Pancreas (tissue), 10 donors: ENCODE measurements at regions not wholly inside any gene's neighbourhood (a gene's known extent, or its start where the extent isn't known, plus 50 kb on each side); places are given as distances from the start of the nearest gene placed in this dataset.

ENCODE experiments used
- ATAC-seq, 4 donors: fragments of 200-7000 bp; cut with Tn5 transposase; one replicate each; pipeline versions ENCODE4 v1.8.0 to v1.9.1; 2020; ENCODE audit warnings: mild to moderate bottlenecking in 4 of 4, moderate library complexity in 4 of 4
- DNase-seq, 6 donors: peaks; one replicate each; pipeline ENCODE4 v3.0.0-alpha.2; 2020
- FAIRE-seq: peaks from 2 replicates; lab custom pipeline; 2012; peaks lifted over from hg19 to GRCh38; lab: Jason Lieb, UNC
- H3K27ac ChIP-seq, 4 donors: fragments of 200-600 bp; sonication (generic); 1 replicate in 3 of 4; 2 replicates in 1 of 4; pipeline versions ENCODE4 v1.5.0 to v1.8.0; 2020
- H3K27me3 ChIP-seq, 4 donors: fragments of 200-600 bp; one replicate each; pipeline ENCODE4 v1.8.0; 2021
- H3K36me3 ChIP-seq, 3 donors: fragments of 200-600 bp; sonication (generic) in 1 of 3; one replicate each; pipeline versions ENCODE4 v1.5.0 to v1.8.0; 2020 to 2021
- H3K4me1 ChIP-seq, 3 donors: fragments of 200-600 bp; one replicate each; pipeline ENCODE4 v1.8.0; 2021
- H3K4me3 ChIP-seq, 4 donors: fragments of 200-600 bp; sonication (generic) in 2 of 4; one replicate each; pipeline versions ENCODE4 v1.5.0 to v1.8.0; 2020 to 2021
- H3K9me3 ChIP-seq, 4 donors: fragments of 200-600 bp; one replicate each; pipeline ENCODE4 v1.8.0; 2021
- WGBS, 2 donors: extraction: QIAGEN DNeasy Blood & Tissue Kit; methylation state at CpG; one replicate each; pipeline ENCODE4 v1.1.7; 2013; 5-methylcytosine and 5-hydroxymethylcytosine counted together
- intact Hi-C, 3 donors: fragments of 100-400 bp; cut with DNase I; formaldehyde crosslinking; loops; one replicate each; pipeline versions ENCODE4 v1.11.1 to v1.14.2; 2022
- TF ChIP-seq, protein P1 (sequence below), 4 donors: fragments of 200-600 bp; sonication (generic) in 3 of 4; IDR thresholded peaks; one replicate each; pipeline versions ENCODE4 v1.5.0 to v1.8.0; 2021; ENCODE audit warnings: antibody characterized with exemption in 4 of 4
- donor health status: healthy with polysubstance abuse.
- donor health status: DM: no; HTN: no; CAD: no; lungs with moderate emphysema.
- donor health status: DM: no; HTN: no; CAD: no.
- donor health status: control.
- donor health status: control.
- donor health status: Bipolar disorder and iron deficiency.
- donor health status: DM: yes; HTN: yes; CAD: no.
- donor health status: DM: no; HTN: no; CAD: no.
- donor health status: DM: no; HTN: no; CAD: no.
- donor health status: DM: yes; HTN: yes; CAD: no.

DNA sequence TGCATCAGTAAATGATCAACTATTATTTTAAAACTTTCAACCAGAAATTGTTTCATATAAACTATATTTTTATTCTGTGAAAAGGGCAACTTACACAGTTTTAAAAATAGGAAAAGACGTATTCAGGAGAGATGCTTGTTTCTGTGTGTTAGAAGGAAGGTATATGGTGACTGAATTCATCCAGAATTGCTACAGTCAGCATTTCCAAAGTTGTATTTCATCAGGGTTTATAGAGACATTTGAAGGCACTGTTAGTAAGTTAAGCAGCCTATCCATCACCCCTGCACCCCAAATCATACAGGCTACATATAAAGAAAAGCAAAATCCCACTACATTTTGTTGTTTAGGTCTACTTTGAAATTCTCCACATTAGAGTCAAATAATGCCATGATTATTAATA is 716.0 kb downstream of the KCTD16 start:
- no peaks in the 10 kb centered on the region for H3K4me1 ChIP-seq
- intact Hi-C loops = no loop called here
- no peaks in the 10 kb centered on the region for H3K9me3 ChIP-seq
- H3K36me3 ChIP-seq = no peaks in the 10 kb centered on the region
- FAIRE-seq (no peak), ATAC-seq (no peak), DNase-seq (no peak)
- no peaks in the 10 kb centered on the region for H3K27me3 ChIP-seq
- 86 to 92% methylated on average over 1 of the region's 1 CpG for WGBS, 2 donors
- no peak overlapping the region for H3K27ac ChIP-seq
- H3K4me3 ChIP-seq = no peak overlapping the region
- TF ChIP-seq, protein P1, sequence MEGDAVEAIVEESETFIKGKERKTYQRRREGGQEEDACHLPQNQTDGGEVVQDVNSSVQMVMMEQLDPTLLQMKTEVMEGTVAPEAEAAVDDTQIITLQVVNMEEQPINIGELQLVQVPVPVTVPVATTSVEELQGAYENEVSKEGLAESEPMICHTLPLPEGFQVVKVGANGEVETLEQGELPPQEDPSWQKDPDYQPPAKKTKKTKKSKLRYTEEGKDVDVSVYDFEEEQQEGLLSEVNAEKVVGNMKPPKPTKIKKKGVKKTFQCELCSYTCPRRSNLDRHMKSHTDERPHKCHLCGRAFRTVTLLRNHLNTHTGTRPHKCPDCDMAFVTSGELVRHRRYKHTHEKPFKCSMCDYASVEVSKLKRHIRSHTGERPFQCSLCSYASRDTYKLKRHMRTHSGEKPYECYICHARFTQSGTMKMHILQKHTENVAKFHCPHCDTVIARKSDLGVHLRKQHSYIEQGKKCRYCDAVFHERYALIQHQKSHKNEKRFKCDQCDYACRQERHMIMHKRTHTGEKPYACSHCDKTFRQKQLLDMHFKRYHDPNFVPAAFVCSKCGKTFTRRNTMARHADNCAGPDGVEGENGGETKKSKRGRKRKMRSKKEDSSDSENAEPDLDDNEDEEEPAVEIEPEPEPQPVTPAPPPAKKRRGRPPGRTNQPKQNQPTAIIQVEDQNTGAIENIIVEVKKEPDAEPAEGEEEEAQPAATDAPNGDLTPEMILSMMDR (IDR thresholded peaks at IDR 0.05) = no peak

DNA sequence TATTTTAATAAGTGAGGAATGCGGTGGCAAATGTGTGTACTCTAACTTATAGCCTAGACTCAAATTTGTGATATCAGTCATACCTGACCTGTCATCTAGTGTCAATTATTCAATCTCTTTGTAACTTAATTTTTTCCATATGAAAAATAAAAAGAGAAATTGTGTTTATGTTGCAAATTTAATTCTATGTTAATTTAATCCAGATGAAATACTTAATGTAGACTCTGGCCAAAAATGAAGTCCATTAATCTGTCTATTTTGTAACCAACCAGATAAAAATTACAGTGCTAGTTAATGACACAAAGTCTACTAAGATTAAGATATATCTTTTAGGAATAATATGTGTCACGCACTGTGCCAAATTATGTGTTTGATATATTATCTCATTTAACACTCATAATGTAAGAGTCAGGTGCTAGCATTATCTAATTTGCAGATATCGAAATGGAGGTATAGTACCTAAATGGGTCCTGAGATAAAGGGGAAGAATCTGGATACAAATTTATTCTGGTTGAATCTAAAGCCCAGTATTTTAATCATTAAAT is 712.1 kb downstream of the KCTD16 start:
- intact Hi-C loops = no loop called here
- WGBS, 2 donors = 88 to 93% methylated on average over 3 of the region's 3 CpGs
- FAIRE-seq = no peak

DNA sequence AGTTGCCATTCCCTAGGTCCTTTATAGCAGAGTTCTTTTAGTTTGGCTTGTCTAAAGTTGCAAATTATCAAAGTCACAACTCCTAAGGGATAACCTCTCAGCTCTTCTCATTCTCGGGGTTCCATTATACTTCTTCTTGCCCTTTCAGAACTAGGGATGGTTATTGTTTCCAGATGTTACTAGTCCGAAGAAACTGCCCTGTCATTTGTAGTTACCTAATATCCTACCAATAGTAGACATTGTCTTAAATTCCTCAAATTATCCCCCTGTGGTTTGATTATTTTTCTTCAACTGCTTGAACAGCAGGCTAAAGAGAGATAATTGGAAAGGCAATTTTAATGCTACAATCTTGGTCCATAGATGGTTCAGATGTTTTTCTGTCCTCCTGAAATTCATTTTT is 709.8 kb downstream of the KCTD16 start:
- no peaks in the 10 kb centered on the region for H3K36me3 ChIP-seq
- H3K4me1 ChIP-seq = no peaks in the 10 kb centered on the region
- H3K27me3 ChIP-seq = no peaks in the 10 kb centered on the region
- 69 to 79% methylated on average over 2 of the region's 2 CpGs for WGBS, 2 donors
- H3K9me3 ChIP-seq = no peaks in the 10 kb centered on the region
- H3K4me3 ChIP-seq = no peak overlapping the region
- TF ChIP-seq, protein P1 (IDR thresholded peaks at IDR 0.05) = no peak
- intact Hi-C loops = no loop called here
- ATAC-seq = no peak
- no peak for FAIRE-seq
- no peak for DNase-seq
- no peak overlapping the region for H3K27ac ChIP-seq

More for the DNA sequence above, 712.1 kb downstream of the KCTD16 start:
- Histone ChIP-seq H3K9me3 (no peaks in the 10 kb centered on the region), H3K4me1 (no peaks in the 10 kb centered on the region), H3K27ac (no peak overlapping the region), H3K36me3 (no peaks in the 10 kb centered on the region), H3K4me3 (no peak overlapping the region), H3K27me3 (no peaks in the 10 kb centered on the region)
- no peak for ATAC-seq
- no peak for DNase-seq
- TF ChIP-seq, protein P1 (IDR thresholded peaks at IDR 0.05) = no peak

DNA sequence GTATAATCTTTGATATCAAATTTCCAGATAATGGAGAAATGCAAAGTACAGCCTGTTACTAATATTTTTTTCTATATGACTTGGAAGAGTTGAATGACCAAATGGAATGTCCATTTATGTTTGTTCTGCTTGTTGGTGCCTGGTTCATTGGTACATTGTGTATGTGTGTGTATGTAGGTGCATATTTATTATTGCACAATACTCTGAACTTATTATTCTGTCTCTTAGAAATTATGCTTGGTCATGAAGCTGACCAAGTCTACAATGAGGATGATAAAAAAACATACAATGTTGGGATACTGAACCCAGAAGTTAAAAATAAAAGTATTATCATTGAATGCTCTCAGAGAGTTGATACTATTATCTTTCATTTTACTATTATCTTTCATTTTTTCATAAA is 706.3 kb downstream of the KCTD16 start:
- intact Hi-C loops = no loop called here
- DNase-seq (no peak), FAIRE-seq (no peak), ATAC-seq (no peak)
- Histone ChIP-seq H3K36me3 (no peaks in the 10 kb centered on the region), H3K4me3 (no peak overlapping the region), H3K4me1 (no peaks in the 10 kb centered on the region), H3K9me3 (no peaks in the 10 kb centered on the region), H3K27me3 (no peaks in the 10 kb centered on the region), H3K27ac (no peak overlapping the region)
- TF ChIP-seq, protein P1 (IDR thresholded peaks at IDR 0.05) = no peak

DNA sequence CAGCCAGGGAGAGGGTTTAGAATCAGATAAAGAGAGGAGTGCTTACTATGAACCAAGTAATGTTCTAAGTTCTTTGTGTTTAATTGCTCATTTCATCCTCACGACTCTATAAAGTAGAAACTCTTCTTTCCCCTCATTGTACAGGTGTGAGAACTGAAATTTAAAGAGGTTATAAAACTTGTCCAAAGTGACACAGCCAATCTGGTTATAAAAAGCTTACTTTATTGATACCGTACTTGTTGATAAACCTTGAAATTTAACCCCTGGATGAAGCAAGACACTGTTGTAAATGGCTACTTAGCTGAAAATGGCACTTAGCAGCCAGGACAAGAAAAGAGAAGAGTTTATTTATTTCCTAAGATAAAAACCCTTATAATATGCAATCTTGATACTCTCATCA is 702.4 kb downstream of the KCTD16 start:
- Histone ChIP-seq H3K4me1 (no peaks in the 10 kb centered on the region), H3K36me3 (no peaks in the 10 kb centered on the region), H3K27ac (no peak overlapping the region), H3K4me3 (no peak overlapping the region), H3K9me3 (no peaks in the 10 kb centered on the region), H3K27me3 (no peaks in the 10 kb centered on the region)
- no peak for FAIRE-seq
- 66 to 69% methylated on average over 2 of the region's 2 CpGs for WGBS, 2 donors
- TF ChIP-seq, protein P1 (IDR thresholded peaks at IDR 0.05) = no peak
- intact Hi-C loops = no loop called here
- ATAC-seq = no peak
- DNase-seq = no peak
